ENCODE measurements at regions not wholly inside any gene's neighbourhood (a gene's known extent, or its start where the extent isn't known, plus 50 kb on each side); places are given as distances from the start of the nearest gene placed in this dataset.

GRCh38 chr3:146912241-146913015, 307.3 kb upstream of the PLSCR5 start:
- ATAC-seq = no peak
- H3K9me3 ChIP-seq (replicated peaks; ENCODE audit: control insufficient read depth, insufficient read depth, low read length) = no peaks in the 10 kb centered on the region
- ChIA-PET POLR2A (no interaction called here), RAD21 (ENCODE audit: unreplicated experiment) (no interaction called here), SMC1A (ENCODE audit: uncharacterized antibody, unreplicated experiment) (interaction anchor here (1.0 kb wide), 1 partner anchor 170 kb away, joined by 3 read pairs; no protein-coding TSS in a partner anchor), CTCF (no interaction called here)
- no peak overlapping the region for H3K9ac ChIP-seq (ENCODE audit: control insufficient read depth, insufficient read depth, low read length)
- no TSS peak for BruUV-seq (replicated peaks)
- no peaks in the 10 kb centered on the region for H3K4me1 ChIP-seq (ENCODE audit: control insufficient read depth, insufficient read depth, low read length)
- no peaks in the 10 kb centered on the region for H3K36me3 ChIP-seq (ENCODE audit: control insufficient read depth in 2 of 2, insufficient read depth in 2 of 2, low read length in 1 of 2)
- H3K79me2 ChIP-seq (ENCODE audit: control insufficient read depth, insufficient read depth, low read length) = no peaks in the 10 kb centered on the region
- no peaks in the 10 kb centered on the region for H4K20me1 ChIP-seq (ENCODE audit: control insufficient read depth, insufficient read depth)
- H2AFZ ChIP-seq (ENCODE audit: control insufficient read depth, low read depth, low read length) = no peak overlapping the region
- in situ Hi-C loops (cut with MboI) (no loop called here), intact Hi-C loops (cut with micrococcal nuclease; ENCODE audit: unreplicated experiment) (no loop called here)
- no peak for DNase-seq (ENCODE audit: low read depth, low spot score)
- WGBS (ENCODE audit: insufficient coverage, insufficient replicate concordance, low lambda C conversion rate, missing lambda C conversion rate) = 17% methylated on average over 8 of the region's 8 CpGs
- H3K4me3 ChIP-seq = no peak overlapping the region
- H3K27ac ChIP-seq (ENCODE audit: control insufficient read depth, insufficient read depth) = no peak overlapping the region
- TF ChIP-seq NFYA (IDR thresholded peaks at IDR 0.05; ENCODE audit: borderline replicate concordance, low read depth, low read length) (no peak), ZBTB33 (IDR thresholded peaks at IDR 0.05) (no peak), MTA3 (IDR thresholded peaks at IDR 0.05; ENCODE audit: borderline replicate concordance, low read length) (no peak), DPF2 (IDR thresholded peaks at IDR 0.05) (no peak), MLLT1 (IDR thresholded peaks at IDR 0.05) (no peak), SMAD5 (IDR thresholded peaks at IDR 0.05; ENCODE audit: low read depth) (no peak), RAD51 (IDR thresholded peaks at IDR 0.05) (no peak)
- no peak overlapping the region for H3K4me2 ChIP-seq (ENCODE audit: control insufficient read depth, insufficient read depth)
- no peaks in the 10 kb centered on the region for H3K27me3 ChIP-seq (replicated peaks in 1 of 2; ENCODE audit: control insufficient read depth in 2 of 2, insufficient read depth in 2 of 2, low read length in 1 of 2)
- no peak for FAIRE-seq
